ENCODE measurements at regions not wholly inside any gene's neighbourhood (a gene's known extent, or its start where the extent isn't known, plus 50 kb on each side); places are given as distances from the start of the nearest gene placed in this dataset.

GRCh38 chr11:19560156-19560555 is 152.5 kb upstream of the NAV2 start:
- no peak overlapping the region for H3K4ac ChIP-seq (ENCODE audit: low read depth, low read length)
- CTCF ChIA-PET = interaction anchor here (0.7 to 1.8 kb wide), 5 partner anchors 27 to 573 kb away, joined by 3 to 8 read pairs (median 3); no protein-coding TSS in a partner anchor
- no peak overlapping the region for H3K9ac ChIP-seq (ENCODE audit: low read depth, low read length)
- no peak for ATAC-seq (ENCODE audit: low read depth)
- dilution Hi-C loops (cut with HindIII; ENCODE audit: low sequenced_read_pairs, unreplicated experiment) (no loop called here), intact Hi-C loops (cut with micrococcal nuclease) (no loop called here), in situ Hi-C loops (cut with MboI; ENCODE audit: low sequenced_read_pairs) (loop anchor here (5.0 kb wide), 1 partner anchor 488 kb away; no protein-coding TSS in a partner anchor)
- H2BK5ac ChIP-seq (ENCODE audit: low read depth, low read length, poor library complexity, severe bottlenecking) = no peak overlapping the region
- peaks cover 21% of the 10 kb centered on the region for H3K27me3 ChIP-seq (ENCODE audit: control insufficient read depth, insufficient read depth, low read length)
- BruUV-seq (replicated peaks) = no TSS peak
- H4K20me1 ChIP-seq (ENCODE audit: insufficient read depth, low read length) = no peaks in the 10 kb centered on the region
- H3K18ac ChIP-seq (ENCODE audit: low read depth, low read length) = no peak overlapping the region
- H4K5ac ChIP-seq (ENCODE audit: low read depth, low read length) = no peak overlapping the region
- POLR2A ChIA-PET (ENCODE audit: unreplicated experiment) = no interaction called here
- no peak overlapping the region for H3K4me2 ChIP-seq (ENCODE audit: low read depth, low read length)
- H3K79me1 ChIP-seq (ENCODE audit: low read depth in 1 of 2, low read length in 2 of 2) = no peaks in the 10 kb centered on the region
- TF ChIP-seq RCOR1 (IDR thresholded peaks at IDR 0.05; ENCODE audit: insufficient replicate concordance, low read length) (no peak), POLR2A (IDR thresholded peaks at IDR 0.05; ENCODE audit: low read depth, low read length) (no peak), CTCF (conservative IDR thresholded peaks at IDR 0.05; ENCODE audit: low read depth, low read length) (no peak), RAD21 (IDR thresholded peaks at IDR 0.05; ENCODE audit: low read length) (no peak), MXI1 (IDR thresholded peaks at IDR 0.05; ENCODE audit: borderline replicate concordance, low read depth, low read length) (no peak), NFE2L2 (IDR thresholded peaks at IDR 0.05; ENCODE audit: low read depth, low read length) (no peak), SMC3 (IDR thresholded peaks at IDR 0.05; ENCODE audit: low read depth, low read length) (no peak), CHD1 (IDR thresholded peaks at IDR 0.05; ENCODE audit: low read depth, low read length) (no peak), MAZ (IDR thresholded peaks at IDR 0.05; ENCODE audit: borderline replicate concordance, low read depth, low read length) (no peak), MAFK (IDR thresholded peaks at IDR 0.05; ENCODE audit: low read depth, low read length) (no peak), RFX5 (IDR thresholded peaks at IDR 0.05; ENCODE audit: low read depth, low read length) (no peak), BHLHE40 (IDR thresholded peaks at IDR 0.05; ENCODE audit: low read depth, low read length) (no peak), FOS (IDR thresholded peaks at IDR 0.05; ENCODE audit: low read depth, low read length) (no peak), CEBPB (IDR thresholded peaks at IDR 0.05; ENCODE audit: low read depth, low read length) (no peak)
- TF ChIP-seq, protein P1, sequence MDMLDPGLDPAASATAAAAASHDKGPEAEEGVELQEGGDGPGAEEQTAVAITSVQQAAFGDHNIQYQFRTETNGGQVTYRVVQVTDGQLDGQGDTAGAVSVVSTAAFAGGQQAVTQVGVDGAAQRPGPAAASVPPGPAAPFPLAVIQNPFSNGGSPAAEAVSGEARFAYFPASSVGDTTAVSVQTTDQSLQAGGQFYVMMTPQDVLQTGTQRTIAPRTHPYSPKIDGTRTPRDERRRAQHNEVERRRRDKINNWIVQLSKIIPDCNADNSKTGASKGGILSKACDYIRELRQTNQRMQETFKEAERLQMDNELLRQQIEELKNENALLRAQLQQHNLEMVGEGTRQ (IDR thresholded peaks at IDR 0.05; ENCODE audit: low read depth, low read length) = no peak
- TF ChIP-seq, protein P2, sequence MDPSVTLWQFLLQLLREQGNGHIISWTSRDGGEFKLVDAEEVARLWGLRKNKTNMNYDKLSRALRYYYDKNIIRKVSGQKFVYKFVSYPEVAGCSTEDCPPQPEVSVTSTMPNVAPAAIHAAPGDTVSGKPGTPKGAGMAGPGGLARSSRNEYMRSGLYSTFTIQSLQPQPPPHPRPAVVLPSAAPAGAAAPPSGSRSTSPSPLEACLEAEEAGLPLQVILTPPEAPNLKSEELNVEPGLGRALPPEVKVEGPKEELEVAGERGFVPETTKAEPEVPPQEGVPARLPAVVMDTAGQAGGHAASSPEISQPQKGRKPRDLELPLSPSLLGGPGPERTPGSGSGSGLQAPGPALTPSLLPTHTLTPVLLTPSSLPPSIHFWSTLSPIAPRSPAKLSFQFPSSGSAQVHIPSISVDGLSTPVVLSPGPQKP (IDR thresholded peaks at IDR 0.05; ENCODE audit: borderline replicate concordance, low read depth, low read length) = no peak
- DNase-seq = no peak
- H3K4me3 ChIP-seq (ENCODE audit: insufficient read depth, low read depth, low read length) = no peak overlapping the region
- no peak overlapping the region for H2AK9ac ChIP-seq (replicated peaks; ENCODE audit: low read depth, low read length, poor library complexity)
- H3K27ac ChIP-seq (ENCODE audit: insufficient read depth, low read length) = no peak overlapping the region
- H3K36me3 ChIP-seq (ENCODE audit: control insufficient read depth, insufficient read depth, low read length) = no peaks in the 10 kb centered on the region
- H2BK15ac ChIP-seq (ENCODE audit: low read depth, low read length) = no peak overlapping the region
- no peak overlapping the region for H2BK20ac ChIP-seq (ENCODE audit: low read depth, low read length)
- no peaks in the 10 kb centered on the region for H3K9me1 ChIP-seq (ENCODE audit: insufficient read depth, low read length)
- H2AFZ ChIP-seq (replicated peaks; ENCODE audit: low read length, poor library complexity) = no peak overlapping the region
- no peak overlapping the region for H4K91ac ChIP-seq (ENCODE audit: insufficient read depth, low read depth, low read length)
- H3K4me1 ChIP-seq (ENCODE audit: control insufficient read depth, insufficient read depth, low read length) = no peaks in the 10 kb centered on the region
- no peaks in the 10 kb centered on the region for H3K9me3 ChIP-seq (ENCODE audit: control insufficient read depth, insufficient read depth, low read length)
- no CpG with 5 or more reads among the region's 5 CpGs for WGBS, 2 experiments (ENCODE audit: extremely low coverage in 2 of 2, insufficient read length in 1 of 2)
- no peak overlapping the region for H3K14ac ChIP-seq (replicated peaks; ENCODE audit: low read depth, low read length)
- no peak overlapping the region for H2AK5ac ChIP-seq (ENCODE audit: low read depth, low read length)
- H3K56ac ChIP-seq (ENCODE audit: extremely low read depth, insufficient read depth, low read length) = no peak overlapping the region
- no peak overlapping the region for H4K8ac ChIP-seq (ENCODE audit: low read depth in 2 of 2, low read length in 2 of 2)
- no peak overlapping the region for H3K23ac ChIP-seq (ENCODE audit: low read depth, low read length)
- no peak overlapping the region for H2BK120ac ChIP-seq (ENCODE audit: low read depth, low read length)
